ENCODE measurements at regions not wholly inside any gene's neighbourhood (a gene's known extent, or its start where the extent isn't known, plus 50 kb on each side); places are given as distances from the start of the nearest gene placed in this dataset.

DNA sequence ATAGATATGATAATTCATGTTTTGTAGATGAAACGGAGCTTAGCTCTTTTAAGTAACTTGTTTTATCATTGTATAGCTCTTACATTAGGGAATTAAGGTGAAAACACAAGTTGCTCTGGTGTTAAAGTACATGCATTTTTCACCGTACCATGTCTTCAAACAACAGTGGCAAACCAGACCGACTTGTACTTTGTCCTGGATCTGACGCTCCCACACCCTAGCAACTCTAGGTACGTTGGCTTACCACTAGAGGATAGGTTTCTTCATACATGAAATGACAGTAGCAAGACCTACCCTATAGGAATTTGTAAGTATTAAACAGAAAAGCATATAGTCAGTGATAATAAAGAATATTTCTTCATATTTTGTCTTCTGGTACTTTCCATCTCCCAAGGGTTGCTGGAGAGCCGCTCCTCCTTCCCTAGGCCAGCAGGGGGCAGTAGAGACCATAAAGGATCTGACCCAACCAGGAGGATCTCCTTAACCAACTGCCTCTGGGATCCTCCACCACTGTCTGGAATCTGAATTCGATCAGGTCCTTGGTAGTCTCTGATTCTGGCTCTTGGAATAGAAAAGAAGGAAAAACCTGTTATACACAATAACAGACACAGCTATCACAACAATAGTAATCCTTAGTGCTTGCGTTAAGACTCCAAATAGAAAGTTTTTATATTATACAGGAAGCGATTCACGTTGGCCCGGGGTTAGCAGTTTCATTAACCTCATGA, 136.7 kb downstream of the CAVIN4 start:
- TF ChIP-seq POLR2A (IDR thresholded peaks at IDR 0.05): no peak
- TF ChIP-seq, protein P1, sequence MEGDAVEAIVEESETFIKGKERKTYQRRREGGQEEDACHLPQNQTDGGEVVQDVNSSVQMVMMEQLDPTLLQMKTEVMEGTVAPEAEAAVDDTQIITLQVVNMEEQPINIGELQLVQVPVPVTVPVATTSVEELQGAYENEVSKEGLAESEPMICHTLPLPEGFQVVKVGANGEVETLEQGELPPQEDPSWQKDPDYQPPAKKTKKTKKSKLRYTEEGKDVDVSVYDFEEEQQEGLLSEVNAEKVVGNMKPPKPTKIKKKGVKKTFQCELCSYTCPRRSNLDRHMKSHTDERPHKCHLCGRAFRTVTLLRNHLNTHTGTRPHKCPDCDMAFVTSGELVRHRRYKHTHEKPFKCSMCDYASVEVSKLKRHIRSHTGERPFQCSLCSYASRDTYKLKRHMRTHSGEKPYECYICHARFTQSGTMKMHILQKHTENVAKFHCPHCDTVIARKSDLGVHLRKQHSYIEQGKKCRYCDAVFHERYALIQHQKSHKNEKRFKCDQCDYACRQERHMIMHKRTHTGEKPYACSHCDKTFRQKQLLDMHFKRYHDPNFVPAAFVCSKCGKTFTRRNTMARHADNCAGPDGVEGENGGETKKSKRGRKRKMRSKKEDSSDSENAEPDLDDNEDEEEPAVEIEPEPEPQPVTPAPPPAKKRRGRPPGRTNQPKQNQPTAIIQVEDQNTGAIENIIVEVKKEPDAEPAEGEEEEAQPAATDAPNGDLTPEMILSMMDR (IDR thresholded peaks at IDR 0.05): peak; percentile 50 to 78 (median 65)
- TF ChIP-seq POLR2AphosphoS5 (IDR thresholded peaks at IDR 0.05): no peak

All from prostate gland (tissue), 2 donors.